ENCODE measurements at regions not wholly inside any gene's neighbourhood (a gene's known extent, or its start where the extent isn't known, plus 50 kb on each side); places are given as distances from the start of the nearest gene placed in this dataset.
A peak's percentile ranks its signal among the peaks of the same experiment; 100 is the strongest.

- H3K4me2 ChIP-seq = no peak overlapping the region
- H3K9me2 ChIP-seq (ENCODE audit: insufficient read depth) = no peaks in the 10 kb centered on the region
- Mint-ChIP-seq H3K9me3 (no peaks in the 10 kb centered on the region), H3K27ac (peak overlapping the region; percentile 91), H3K4me1 (peaks cover 15% of the 10 kb centered on the region), H3K4me3 (no peak overlapping the region), H3K27me3 (ENCODE audit: insufficient read depth, low read depth, poor library complexity) (no peaks in the 10 kb centered on the region), H3K36me3 (ENCODE audit: low read depth) (no peaks in the 10 kb centered on the region)
- DNase-seq (ENCODE audit: low spot score) (peak; percentile 66), ATAC-seq (peak; percentile 94)
- H3K4me3 ChIP-seq = no peak overlapping the region
- H2AFZ ChIP-seq = no peak overlapping the region
- no peaks in the 10 kb centered on the region for H3K4me1 ChIP-seq (ENCODE audit: insufficient read depth)
- no peaks in the 10 kb centered on the region for H4K20me1 ChIP-seq (replicated peaks; ENCODE audit: insufficient read depth)
- no peaks in the 10 kb centered on the region for H3K27me3 ChIP-seq (ENCODE audit: insufficient read depth)
- H3K36me3 ChIP-seq (ENCODE audit: insufficient read depth) = no peaks in the 10 kb centered on the region
- no peak overlapping the region for H3K27ac ChIP-seq (ENCODE audit: low read depth)
- no peaks in the 10 kb centered on the region for H3K79me2 ChIP-seq (replicated peaks; ENCODE audit: insufficient read depth)
- no peaks in the 10 kb centered on the region for H3F3A ChIP-seq (replicated peaks; ENCODE audit: low read depth)
- TF ChIP-seq, protein P1, sequence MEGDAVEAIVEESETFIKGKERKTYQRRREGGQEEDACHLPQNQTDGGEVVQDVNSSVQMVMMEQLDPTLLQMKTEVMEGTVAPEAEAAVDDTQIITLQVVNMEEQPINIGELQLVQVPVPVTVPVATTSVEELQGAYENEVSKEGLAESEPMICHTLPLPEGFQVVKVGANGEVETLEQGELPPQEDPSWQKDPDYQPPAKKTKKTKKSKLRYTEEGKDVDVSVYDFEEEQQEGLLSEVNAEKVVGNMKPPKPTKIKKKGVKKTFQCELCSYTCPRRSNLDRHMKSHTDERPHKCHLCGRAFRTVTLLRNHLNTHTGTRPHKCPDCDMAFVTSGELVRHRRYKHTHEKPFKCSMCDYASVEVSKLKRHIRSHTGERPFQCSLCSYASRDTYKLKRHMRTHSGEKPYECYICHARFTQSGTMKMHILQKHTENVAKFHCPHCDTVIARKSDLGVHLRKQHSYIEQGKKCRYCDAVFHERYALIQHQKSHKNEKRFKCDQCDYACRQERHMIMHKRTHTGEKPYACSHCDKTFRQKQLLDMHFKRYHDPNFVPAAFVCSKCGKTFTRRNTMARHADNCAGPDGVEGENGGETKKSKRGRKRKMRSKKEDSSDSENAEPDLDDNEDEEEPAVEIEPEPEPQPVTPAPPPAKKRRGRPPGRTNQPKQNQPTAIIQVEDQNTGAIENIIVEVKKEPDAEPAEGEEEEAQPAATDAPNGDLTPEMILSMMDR (conservative IDR thresholded peaks at IDR 0.05; ENCODE audit: low read depth in 2 of 2) = peak in 1 of 2 experiments; percentile 27; a peak in 2 of 4 replicates
- TF ChIP-seq EZH2phosphoT487 (IDR thresholded peaks at IDR 0.05; ENCODE audit: unreplicated experiment) = no peak
- TF ChIP-seq ZNF331 (CRISPR knock-in tag; IDR thresholded peaks at IDR 0.05; ENCODE audit: low read depth) = no peak
- no peak for TF ChIP-seq ETS1 (IDR thresholded peaks at IDR 0.05)
- TF ChIP-seq, protein P2, sequence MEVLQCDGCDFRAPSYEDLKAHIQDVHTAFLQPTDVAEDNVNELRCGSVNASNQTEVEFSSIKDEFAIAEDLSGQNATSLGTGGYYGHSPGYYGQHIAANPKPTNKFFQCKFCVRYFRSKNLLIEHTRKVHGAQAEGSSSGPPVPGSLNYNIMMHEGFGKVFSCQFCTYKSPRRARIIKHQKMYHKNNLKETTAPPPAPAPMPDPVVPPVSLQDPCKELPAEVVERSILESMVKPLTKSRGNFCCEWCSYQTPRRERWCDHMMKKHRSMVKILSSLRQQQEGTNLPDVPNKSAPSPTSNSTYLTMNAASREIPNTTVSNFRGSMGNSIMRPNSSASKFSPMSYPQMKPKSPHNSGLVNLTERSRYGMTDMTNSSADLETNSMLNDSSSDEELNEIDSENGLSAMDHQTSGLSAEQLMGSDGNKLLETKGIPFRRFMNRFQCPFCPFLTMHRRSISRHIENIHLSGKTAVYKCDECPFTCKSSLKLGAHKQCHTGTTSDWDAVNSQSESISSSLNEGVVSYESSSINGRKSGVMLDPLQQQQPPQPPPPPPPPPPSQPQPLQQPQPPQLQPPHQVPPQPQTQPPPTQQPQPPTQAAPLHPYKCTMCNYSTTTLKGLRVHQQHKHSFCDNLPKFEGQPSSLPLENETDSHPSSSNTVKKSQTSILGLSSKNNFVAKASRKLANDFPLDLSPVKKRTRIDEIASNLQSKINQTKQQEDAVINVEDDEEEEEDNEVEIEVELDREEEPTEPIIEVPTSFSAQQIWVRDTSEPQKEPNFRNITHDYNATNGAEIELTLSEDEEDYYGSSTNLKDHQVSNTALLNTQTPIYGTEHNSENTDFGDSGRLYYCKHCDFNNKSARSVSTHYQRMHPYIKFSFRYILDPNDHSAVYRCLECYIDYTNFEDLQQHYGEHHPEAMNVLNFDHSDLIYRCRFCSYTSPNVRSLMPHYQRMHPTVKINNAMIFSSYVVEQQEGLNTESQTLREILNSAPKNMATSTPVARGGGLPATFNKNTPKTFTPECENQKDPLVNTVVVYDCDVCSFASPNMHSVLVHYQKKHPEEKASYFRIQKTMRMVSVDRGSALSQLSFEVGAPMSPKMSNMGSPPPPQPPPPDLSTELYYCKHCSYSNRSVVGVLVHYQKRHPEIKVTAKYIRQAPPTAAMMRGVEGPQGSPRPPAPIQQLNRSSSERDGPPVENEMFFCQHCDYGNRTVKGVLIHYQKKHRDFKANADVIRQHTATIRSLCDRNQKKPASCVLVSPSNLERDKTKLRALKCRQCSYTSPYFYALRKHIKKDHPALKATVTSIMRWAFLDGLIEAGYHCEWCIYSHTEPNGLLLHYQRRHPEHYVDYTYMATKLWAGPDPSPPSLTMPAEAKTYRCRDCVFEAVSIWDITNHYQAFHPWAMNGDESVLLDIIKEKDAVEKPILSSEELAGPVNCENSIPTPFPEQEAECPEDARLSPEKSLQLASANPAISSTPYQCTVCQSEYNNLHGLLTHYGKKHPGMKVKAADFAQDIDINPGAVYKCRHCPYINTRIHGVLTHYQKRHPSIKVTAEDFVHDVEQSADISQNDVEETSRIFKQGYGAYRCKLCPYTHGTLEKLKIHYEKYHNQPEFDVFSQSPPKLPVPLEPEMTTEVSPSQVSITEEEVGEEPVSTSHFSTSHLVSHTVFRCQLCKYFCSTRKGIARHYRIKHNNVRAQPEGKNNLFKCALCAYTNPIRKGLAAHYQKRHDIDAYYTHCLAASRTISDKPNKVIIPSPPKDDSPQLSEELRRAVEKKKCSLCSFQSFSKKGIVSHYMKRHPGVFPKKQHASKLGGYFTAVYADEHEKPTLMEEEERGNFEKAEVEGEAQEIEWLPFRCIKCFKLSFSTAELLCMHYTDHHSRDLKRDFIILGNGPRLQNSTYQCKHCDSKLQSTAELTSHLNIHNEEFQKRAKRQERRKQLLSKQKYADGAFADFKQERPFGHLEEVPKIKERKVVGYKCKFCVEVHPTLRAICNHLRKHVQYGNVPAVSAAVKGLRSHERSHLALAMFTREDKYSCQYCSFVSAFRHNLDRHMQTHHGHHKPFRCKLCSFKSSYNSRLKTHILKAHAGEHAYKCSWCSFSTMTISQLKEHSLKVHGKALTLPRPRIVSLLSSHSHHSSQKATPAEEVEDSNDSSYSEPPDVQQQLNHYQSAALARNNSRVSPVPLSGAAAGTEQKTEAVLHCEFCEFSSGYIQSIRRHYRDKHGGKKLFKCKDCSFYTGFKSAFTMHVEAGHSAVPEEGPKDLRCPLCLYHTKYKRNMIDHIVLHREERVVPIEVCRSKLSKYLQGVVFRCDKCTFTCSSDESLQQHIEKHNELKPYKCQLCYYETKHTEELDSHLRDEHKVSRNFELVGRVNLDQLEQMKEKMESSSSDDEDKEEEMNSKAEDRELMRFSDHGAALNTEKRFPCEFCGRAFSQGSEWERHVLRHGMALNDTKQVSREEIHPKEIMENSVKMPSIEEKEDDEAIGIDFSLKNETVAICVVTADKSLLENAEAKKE (CRISPR knock-in tag; IDR thresholded peaks at IDR 0.05) = no peak
- no peak for TF ChIP-seq POLR2AphosphoS5 (IDR thresholded peaks at IDR 0.05; ENCODE audit: low read depth)
- TF ChIP-seq JUNB (IDR thresholded peaks at IDR 0.05; ENCODE audit: unreplicated experiment) = no peak
- TF ChIP-seq ZNF114 (CRISPR knock-in tag; IDR thresholded peaks at IDR 0.05) = no peak
Observed at GRCh38 chr10:60594476-60595051, 183.7 kb upstream of the CDK1 start.

All from GM23338 (cell line).